ENCODE measurements at regions not wholly inside any gene's neighbourhood (a gene's known extent, or its start where the extent isn't known, plus 50 kb on each side); places are given as distances from the start of the nearest gene placed in this dataset.
A peak's percentile ranks its signal among the peaks of the same experiment; 100 is the strongest.
"Not testable (repeated sequence)": the region's sequence is repeated elsewhere in the genome, so short reads cannot be mapped to it uniquely, and the experiment has no call there.

- not testable (repeated sequence) for H3K27me3 ChIP-seq (ENCODE audit: control insufficient read depth in 3 of 3, insufficient read depth in 3 of 3, low read length in 3 of 3); H3K27ac ChIP-seq (ENCODE audit: low read depth in 1 of 3, low read length in 2 of 3); H3K9me3 ChIP-seq (ENCODE audit: control insufficient read depth in 2 of 2, insufficient read depth in 1 of 2, low read depth in 1 of 2, low read length in 1 of 2); H3K36me3 ChIP-seq (ENCODE audit: control insufficient read depth in 3 of 3, insufficient read depth in 2 of 3, low read depth in 1 of 3, low read length in 3 of 3); H3K4me1 ChIP-seq (ENCODE audit: control insufficient read depth in 3 of 3, insufficient read depth in 2 of 3, low read depth in 1 of 3, low read length in 2 of 3); H3K4me3 ChIP-seq (ENCODE audit: low read depth in 1 of 3, low read length in 3 of 3)
- DNase-seq (peak; percentile 38 to 64), FAIRE-seq (peak; percentile 83)
- WGBS, 3 donors: 22 to 66% (median 40%) methylated on average over 2 to 3 of the region's 3 CpGs
Measured at GRCh38 chr17:18546514-18547398, 70.2 kb downstream of the LGALS9C start.

- not testable (repeated sequence) for H3K27ac ChIP-seq (ENCODE audit: low read depth in 1 of 3, low read length in 2 of 3); H3K9me3 ChIP-seq (ENCODE audit: control insufficient read depth in 2 of 2, insufficient read depth in 1 of 2, low read depth in 1 of 2, low read length in 1 of 2); H3K36me3 ChIP-seq (ENCODE audit: control insufficient read depth in 3 of 3, insufficient read depth in 2 of 3, low read depth in 1 of 3, low read length in 3 of 3); H3K4me3 ChIP-seq (ENCODE audit: low read depth in 1 of 3, low read length in 3 of 3); DNase-seq; H3K27me3 ChIP-seq (ENCODE audit: control insufficient read depth in 3 of 3, insufficient read depth in 3 of 3, low read length in 3 of 3); FAIRE-seq; H3K4me1 ChIP-seq (ENCODE audit: control insufficient read depth in 3 of 3, insufficient read depth in 2 of 3, low read depth in 1 of 3, low read length in 2 of 3)
- WGBS, 3 donors: 87 to 99% (median 93%) methylated on average over 4 of the region's 4 CpGs
Measured at GRCh38 chr17:18557086-18557485, 80.5 kb downstream of the LGALS9C start.

GRCh38 chr17:18563381-18564098 lies 80.7 kb downstream of the TBC1D28 start:
- H3K9me3 ChIP-seq (ENCODE audit: control insufficient read depth in 2 of 2, insufficient read depth in 1 of 2, low read depth in 1 of 2, low read length in 1 of 2); FAIRE-seq: not testable (repeated sequence)
- 55 to 63% (median 62%) methylated on average over 11 to 14 of the region's 16 CpGs for WGBS, 3 donors

GRCh38 chr17:18564099-18564448 lies 80.1 kb downstream of the TBC1D28 start:
- not testable (repeated sequence) for H3K9me3 ChIP-seq (ENCODE audit: control insufficient read depth in 2 of 2, insufficient read depth in 1 of 2, low read depth in 1 of 2, low read length in 1 of 2); H3K4me3 ChIP-seq (ENCODE audit: low read depth in 1 of 3, low read length in 3 of 3); FAIRE-seq; H3K27ac ChIP-seq (ENCODE audit: low read depth in 1 of 3, low read length in 2 of 3); H3K4me1 ChIP-seq (ENCODE audit: control insufficient read depth in 3 of 3, insufficient read depth in 2 of 3, low read depth in 1 of 3, low read length in 2 of 3); H3K27me3 ChIP-seq (ENCODE audit: control insufficient read depth in 3 of 3, insufficient read depth in 3 of 3, low read length in 3 of 3); H3K36me3 ChIP-seq (ENCODE audit: control insufficient read depth in 3 of 3, insufficient read depth in 2 of 3, low read depth in 1 of 3, low read length in 3 of 3)
- peak; percentile 49 to 59 for DNase-seq
- WGBS, 3 donors: 2 to 10% (median 5%) methylated on average over 3 of the region's 3 CpGs

More at GRCh38 chr17:18563381-18564098, 80.7 kb downstream of the TBC1D28 start:
- H3K4me1 ChIP-seq (ENCODE audit: control insufficient read depth in 3 of 3, insufficient read depth in 2 of 3, low read depth in 1 of 3, low read length in 2 of 3); H3K27ac ChIP-seq (ENCODE audit: low read depth in 1 of 3, low read length in 2 of 3); H3K4me3 ChIP-seq (ENCODE audit: low read depth in 1 of 3, low read length in 3 of 3); H3K36me3 ChIP-seq (ENCODE audit: control insufficient read depth in 3 of 3, insufficient read depth in 2 of 3, low read depth in 1 of 3, low read length in 3 of 3); H3K27me3 ChIP-seq (ENCODE audit: control insufficient read depth in 3 of 3, insufficient read depth in 3 of 3, low read length in 3 of 3): not testable (repeated sequence)
- peak in 1 of 2 donors; percentile 4 for DNase-seq

- WGBS, 3 donors: 78 to 83% (median 81%) methylated on average over 12 to 15 of the region's 17 CpGs
- not testable (repeated sequence) for DNase-seq; FAIRE-seq; H3K36me3 ChIP-seq (ENCODE audit: control insufficient read depth in 3 of 3, insufficient read depth in 2 of 3, low read depth in 1 of 3, low read length in 3 of 3); H3K9me3 ChIP-seq (ENCODE audit: control insufficient read depth in 2 of 2, insufficient read depth in 1 of 2, low read depth in 1 of 2, low read length in 1 of 2); H3K27me3 ChIP-seq (ENCODE audit: control insufficient read depth in 3 of 3, insufficient read depth in 3 of 3, low read length in 3 of 3); H3K4me3 ChIP-seq (ENCODE audit: low read depth in 1 of 3, low read length in 3 of 3); H3K27ac ChIP-seq (ENCODE audit: low read depth in 1 of 3, low read length in 2 of 3); H3K4me1 ChIP-seq (ENCODE audit: control insufficient read depth in 3 of 3, insufficient read depth in 2 of 3, low read depth in 1 of 3, low read length in 2 of 3)
Measured at GRCh38 chr17:18568108-18568995, 75.8 kb downstream of the TBC1D28 start.

GRCh38 chr17:18569489-18569913 lies 74.7 kb downstream of the TBC1D28 start:
- H3K4me3 ChIP-seq (ENCODE audit: low read depth in 1 of 3, low read length in 3 of 3); H3K36me3 ChIP-seq (ENCODE audit: control insufficient read depth in 3 of 3, insufficient read depth in 2 of 3, low read depth in 1 of 3, low read length in 3 of 3); H3K4me1 ChIP-seq (ENCODE audit: control insufficient read depth in 3 of 3, insufficient read depth in 2 of 3, low read depth in 1 of 3, low read length in 2 of 3); H3K27ac ChIP-seq (ENCODE audit: low read depth in 1 of 3, low read length in 2 of 3); H3K9me3 ChIP-seq (ENCODE audit: control insufficient read depth in 2 of 2, insufficient read depth in 1 of 2, low read depth in 1 of 2, low read length in 1 of 2); H3K27me3 ChIP-seq (ENCODE audit: control insufficient read depth in 3 of 3, insufficient read depth in 3 of 3, low read length in 3 of 3); FAIRE-seq: not testable (repeated sequence)
- DNase-seq: peak; percentile 15 to 36
- WGBS, 3 donors: 9 to 24% (median 18%) methylated on average over 4 to 7 of the region's 8 CpGs

GRCh38 chr17:18572536-18572935 lies 71.7 kb downstream of the TBC1D28 start:
- WGBS, 3 donors: 92 to 96% (median 96%) methylated on average over 11 to 18 of the region's 23 CpGs
- H3K9me3 ChIP-seq (ENCODE audit: control insufficient read depth in 2 of 2, insufficient read depth in 1 of 2, low read depth in 1 of 2, low read length in 1 of 2); H3K27me3 ChIP-seq (ENCODE audit: control insufficient read depth in 3 of 3, insufficient read depth in 3 of 3, low read length in 3 of 3); H3K36me3 ChIP-seq (ENCODE audit: control insufficient read depth in 3 of 3, insufficient read depth in 2 of 3, low read depth in 1 of 3, low read length in 3 of 3); DNase-seq; FAIRE-seq; H3K4me3 ChIP-seq (ENCODE audit: low read depth in 1 of 3, low read length in 3 of 3); H3K4me1 ChIP-seq (ENCODE audit: control insufficient read depth in 3 of 3, insufficient read depth in 2 of 3, low read depth in 1 of 3, low read length in 2 of 3); H3K27ac ChIP-seq (ENCODE audit: low read depth in 1 of 3, low read length in 2 of 3): not testable (repeated sequence)

- H3K9me3 ChIP-seq (ENCODE audit: control insufficient read depth in 2 of 2, insufficient read depth in 1 of 2, low read depth in 1 of 2, low read length in 1 of 2); DNase-seq; H3K27ac ChIP-seq (ENCODE audit: low read depth in 1 of 3, low read length in 2 of 3); FAIRE-seq; H3K36me3 ChIP-seq (ENCODE audit: control insufficient read depth in 3 of 3, insufficient read depth in 2 of 3, low read depth in 1 of 3, low read length in 3 of 3); H3K4me3 ChIP-seq (ENCODE audit: low read depth in 1 of 3, low read length in 3 of 3); H3K4me1 ChIP-seq (ENCODE audit: control insufficient read depth in 3 of 3, insufficient read depth in 2 of 3, low read depth in 1 of 3, low read length in 2 of 3); H3K27me3 ChIP-seq (ENCODE audit: control insufficient read depth in 3 of 3, insufficient read depth in 3 of 3, low read length in 3 of 3): not testable (repeated sequence)
- WGBS, 3 donors: 71 to 90% (median 78%) methylated on average over 2 of the region's 2 CpGs
Measured at GRCh38 chr17:18574137-18574536, 70.1 kb downstream of the TBC1D28 start.

Data from small intestine (tissue), 7 donors.